OCI-LY1 (cell line): ENCODE measurements at regions not wholly inside any gene's neighbourhood (a gene's known extent, or its start where the extent isn't known, plus 50 kb on each side); places are given as distances from the start of the nearest gene placed in this dataset.

Source experiments
- H2AFZ ChIP-seq: fragments of 200-600 bp; sonication (generic), shearing (Covaris generic); 2 replicates; pipeline ENCODE4 v1.6.0; 2014; ENCODE audit warnings: antibody characterized with exemption, mild to moderate bottlenecking, low read length
- H3F3A ChIP-seq: fragments of 200-600 bp; sonication (generic), shearing (Covaris generic); 2 replicates; pipeline ENCODE4 v1.6.0; 2014; ENCODE audit warnings: mild to moderate bottlenecking, antibody characterized with exemption, low read length, moderate library complexity; ENCODE audit not compliant: insufficient read depth
- H3K27ac ChIP-seq: fragments of 200-600 bp; sonication (generic); 2 replicates; pipeline ENCODE4 v1.5.1; 2014; ENCODE audit warnings: low read length, mixed run types, mild to moderate bottlenecking, low read depth; ENCODE audit not compliant: poor library complexity, severe bottlenecking
- H3K27me3 ChIP-seq: fragments of 200-600 bp; sonication (generic); 2 replicates; pipeline ENCODE4 v1.6.0; 2014; ENCODE audit warnings: antibody characterized with exemption, mild to moderate bottlenecking, low read length, moderate library complexity; ENCODE audit not compliant: insufficient read depth
- H3K36me3 ChIP-seq: fragments of 200-600 bp; sonication (generic); 2 replicates; pipeline ENCODE4 v1.6.1; 2014; ENCODE audit warnings: mild to moderate bottlenecking, antibody characterized with exemption, low read length, moderate library complexity, mixed read lengths; ENCODE audit not compliant: insufficient read depth
- H3K4me1 ChIP-seq: fragments of 200-600 bp; sonication (generic); 2 replicates; pipeline ENCODE4 v1.5.1; 2014; ENCODE audit warnings: mild to moderate bottlenecking, low read length, moderate library complexity; ENCODE audit not compliant: insufficient read depth, severe bottlenecking
- H3K4me2 ChIP-seq: fragments of 200-600 bp; sonication (generic), shearing (Covaris generic); 2 replicates; pipeline ENCODE4 v1.6.1; 2014; ENCODE audit warnings: low read length
- H3K4me3 ChIP-seq: fragments of 200-600 bp; sonication (generic); 2 replicates; pipeline ENCODE4 v1.5.1; 2014; ENCODE audit warnings: low read length, low read depth, mild to moderate bottlenecking, mixed read lengths; ENCODE audit not compliant: poor library complexity, severe bottlenecking
- H3K79me2 ChIP-seq: fragments of 200-600 bp; shearing (Covaris generic); 2 replicates; pipeline ENCODE4 v1.6.1; 2016; ENCODE audit warnings: mixed run types, low read length, mixed read lengths; ENCODE audit not compliant: insufficient read depth
- H3K9ac ChIP-seq: fragments of 200-600 bp; sonication (generic), shearing (Covaris generic); 2 replicates; pipeline ENCODE4 v1.6.1; 2014; ENCODE audit warnings: mild to moderate bottlenecking, low read length, mixed read lengths
- H3K9me2 ChIP-seq: fragments of 200-600 bp; sonication (generic), shearing (Covaris generic); 2 replicates; pipeline ENCODE4 v1.6.1; 2014; ENCODE audit warnings: low read depth, mild to moderate bottlenecking, low read length, mixed read lengths
- H3K9me3 ChIP-seq: fragments of 200-600 bp; shearing (Covaris generic); 2 replicates; pipeline ENCODE4 v1.6.1; 2014; ENCODE audit warnings: low read length, mixed read lengths
- H4K20me1 ChIP-seq: fragments of 200-600 bp; sonication (generic), shearing (Covaris generic); 2 replicates; pipeline ENCODE4 v1.6.0; 2016; ENCODE audit warnings: mild to moderate bottlenecking, low read length; ENCODE audit not compliant: insufficient read depth
- CTCF ChIP-seq: fragments of 200-600 bp; sonication (generic), shearing (Covaris generic); IDR thresholded peaks from 2 replicates; pipeline ENCODE4 v1.5.1; 2017; ENCODE audit warnings: mild to moderate bottlenecking, antibody characterized with exemption, low read length, moderate library complexity, mixed read lengths
- EZH2 ChIP-seq: fragments of 200-600 bp; sonication (generic), shearing (Covaris generic); IDR thresholded peaks from 2 replicates; pipeline ENCODE4 v1.8.0; 2017; ENCODE audit warnings: borderline replicate concordance, mixed run types, mild to moderate bottlenecking, antibody characterized with exemption, low read length, moderate library complexity, mixed read lengths

- Histone ChIP-seq H3F3A (no peaks in the 10 kb centered on the region), H3K27ac (no peak overlapping the region), H3K9me2 (no peaks in the 10 kb centered on the region), H3K36me3 (no peaks in the 10 kb centered on the region), H4K20me1 (no peaks in the 10 kb centered on the region), H3K27me3 (no peaks in the 10 kb centered on the region), H3K9ac (no peak overlapping the region), H3K4me1 (no peaks in the 10 kb centered on the region), H3K4me2 (no peak overlapping the region), H3K4me3 (no peak overlapping the region), H3K79me2 (no peaks in the 10 kb centered on the region), H3K9me3 (no peaks in the 10 kb centered on the region), H2AFZ (no peak overlapping the region)
- no peak for TF ChIP-seq EZH2
These were observed 380.2 kb downstream of the TMEM135 start for GRCh38 chr11:87417951-87418350.

GRCh38 chr11:87405843-87406242 lies 368.1 kb downstream of the TMEM135 start:
- no peaks in the 10 kb centered on the region for H3K4me1 ChIP-seq
- no peaks in the 10 kb centered on the region for H3K27me3 ChIP-seq
- no peaks in the 10 kb centered on the region for H3K79me2 ChIP-seq
- H3K36me3 ChIP-seq: no peaks in the 10 kb centered on the region
- TF ChIP-seq EZH2 (no peak), CTCF (no peak)
- no peaks in the 10 kb centered on the region for H3K9me2 ChIP-seq
- H2AFZ ChIP-seq: no peak overlapping the region
- no peaks in the 10 kb centered on the region for H3K9me3 ChIP-seq
- no peak overlapping the region for H3K9ac ChIP-seq
- H3K4me3 ChIP-seq: no peak overlapping the region
- no peaks in the 10 kb centered on the region for H4K20me1 ChIP-seq
- no peak overlapping the region for H3K27ac ChIP-seq
- no peak overlapping the region for H3K4me2 ChIP-seq
- no peaks in the 10 kb centered on the region for H3F3A ChIP-seq

- H3K4me1 ChIP-seq: no peaks in the 10 kb centered on the region
- TF ChIP-seq CTCF: no peak
- TF ChIP-seq EZH2: no peak
- H3K9me2 ChIP-seq: no peaks in the 10 kb centered on the region
- no peak overlapping the region for H3K9ac ChIP-seq
- no peaks in the 10 kb centered on the region for H3K79me2 ChIP-seq
- no peaks in the 10 kb centered on the region for H3K9me3 ChIP-seq
- H3K4me2 ChIP-seq: no peak overlapping the region
- no peaks in the 10 kb centered on the region for H4K20me1 ChIP-seq
- no peak overlapping the region for H3K4me3 ChIP-seq
- H3K27ac ChIP-seq: no peak overlapping the region
- H2AFZ ChIP-seq: no peak overlapping the region
- no peaks in the 10 kb centered on the region for H3F3A ChIP-seq
- no peaks in the 10 kb centered on the region for H3K36me3 ChIP-seq
- no peaks in the 10 kb centered on the region for H3K27me3 ChIP-seq
These were observed 367.6 kb downstream of the TMEM135 start for GRCh38 chr11:87405356-87405755.

- H3K36me3 ChIP-seq: no peaks in the 10 kb centered on the region
- H3F3A ChIP-seq: no peaks in the 10 kb centered on the region
- H4K20me1 ChIP-seq: no peaks in the 10 kb centered on the region
- no peak overlapping the region for H3K4me3 ChIP-seq
- H3K4me1 ChIP-seq: no peaks in the 10 kb centered on the region
- no peak overlapping the region for H3K9ac ChIP-seq
- no peaks in the 10 kb centered on the region for H3K79me2 ChIP-seq
- H3K9me2 ChIP-seq: no peaks in the 10 kb centered on the region
- no peak overlapping the region for H2AFZ ChIP-seq
- H3K4me2 ChIP-seq: no peak overlapping the region
- H3K27ac ChIP-seq: no peak overlapping the region
- H3K9me3 ChIP-seq: no peaks in the 10 kb centered on the region
- no peaks in the 10 kb centered on the region for H3K27me3 ChIP-seq
- TF ChIP-seq EZH2 (no peak), CTCF (no peak)
These were observed 363.9 kb downstream of the TMEM135 start for GRCh38 chr11:87401653-87402052.
